ENCODE measurements at regions not wholly inside any gene's neighbourhood (a gene's known extent, or its start where the extent isn't known, plus 50 kb on each side); places are given as distances from the start of the nearest gene placed in this dataset.

DNA sequence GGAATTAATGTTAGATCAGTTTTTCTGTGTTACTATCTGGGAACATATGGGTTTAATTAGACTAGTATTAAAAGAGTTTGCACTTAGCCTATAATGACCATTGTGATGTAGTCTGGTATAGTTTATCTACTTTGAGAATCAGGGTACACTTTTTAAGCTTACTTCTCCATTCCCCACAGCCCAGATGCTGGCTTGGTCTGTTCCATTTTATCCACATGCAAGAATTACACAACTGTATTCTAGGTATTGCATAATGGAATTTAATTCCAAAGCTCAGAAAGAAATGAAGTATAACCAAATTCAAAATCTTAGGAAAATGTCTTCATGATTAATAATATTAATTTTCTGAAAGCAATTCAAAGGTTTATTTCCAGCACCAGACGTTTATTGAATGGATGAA lies 122.2 kb upstream of the PDGFD start:
- Histone ChIP-seq H3K4me3 (no peak overlapping the region), H3K27me3 (replicated peaks; ENCODE audit: insufficient read depth) (no peaks in the 10 kb centered on the region), H3K4me1 (ENCODE audit: control insufficient read depth in 1 of 2, low read depth in 2 of 2) (no peaks in the 10 kb centered on the region), H3K27ac (no peak overlapping the region), H3K9me3 (no peaks in the 10 kb centered on the region), H3K36me3 (no peaks in the 10 kb centered on the region)
- DNase-seq (ENCODE audit: low spot score) (no peak), ATAC-seq (ENCODE audit: insufficient number of reproducible peaks, low FRiP score, low read depth) (no peak)
- TF ChIP-seq, protein P1, sequence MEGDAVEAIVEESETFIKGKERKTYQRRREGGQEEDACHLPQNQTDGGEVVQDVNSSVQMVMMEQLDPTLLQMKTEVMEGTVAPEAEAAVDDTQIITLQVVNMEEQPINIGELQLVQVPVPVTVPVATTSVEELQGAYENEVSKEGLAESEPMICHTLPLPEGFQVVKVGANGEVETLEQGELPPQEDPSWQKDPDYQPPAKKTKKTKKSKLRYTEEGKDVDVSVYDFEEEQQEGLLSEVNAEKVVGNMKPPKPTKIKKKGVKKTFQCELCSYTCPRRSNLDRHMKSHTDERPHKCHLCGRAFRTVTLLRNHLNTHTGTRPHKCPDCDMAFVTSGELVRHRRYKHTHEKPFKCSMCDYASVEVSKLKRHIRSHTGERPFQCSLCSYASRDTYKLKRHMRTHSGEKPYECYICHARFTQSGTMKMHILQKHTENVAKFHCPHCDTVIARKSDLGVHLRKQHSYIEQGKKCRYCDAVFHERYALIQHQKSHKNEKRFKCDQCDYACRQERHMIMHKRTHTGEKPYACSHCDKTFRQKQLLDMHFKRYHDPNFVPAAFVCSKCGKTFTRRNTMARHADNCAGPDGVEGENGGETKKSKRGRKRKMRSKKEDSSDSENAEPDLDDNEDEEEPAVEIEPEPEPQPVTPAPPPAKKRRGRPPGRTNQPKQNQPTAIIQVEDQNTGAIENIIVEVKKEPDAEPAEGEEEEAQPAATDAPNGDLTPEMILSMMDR (IDR thresholded peaks at IDR 0.05), result no peak

DNA sequence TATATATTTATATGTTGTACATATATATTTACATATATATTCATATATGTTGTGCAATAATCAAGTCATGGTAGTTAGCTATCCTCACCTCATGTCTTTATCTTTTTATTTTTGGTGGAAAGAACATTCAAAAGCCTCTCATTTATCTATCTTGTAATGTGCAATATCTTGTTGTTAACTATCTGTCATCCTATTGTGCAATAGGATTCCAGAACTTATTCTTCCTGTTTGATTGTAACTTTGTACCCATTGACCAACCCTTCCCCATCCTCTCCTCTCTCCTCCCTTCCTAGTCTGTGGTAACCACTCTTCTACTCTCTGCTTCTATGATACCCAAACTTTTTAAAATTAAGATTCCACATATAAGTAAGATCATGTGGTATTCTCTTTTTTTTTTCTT lies 115.6 kb upstream of the PDGFD start:
- no peak for DNase-seq (ENCODE audit: low spot score)
- no peak for ATAC-seq (ENCODE audit: insufficient number of reproducible peaks, low FRiP score, low read depth)

DNA sequence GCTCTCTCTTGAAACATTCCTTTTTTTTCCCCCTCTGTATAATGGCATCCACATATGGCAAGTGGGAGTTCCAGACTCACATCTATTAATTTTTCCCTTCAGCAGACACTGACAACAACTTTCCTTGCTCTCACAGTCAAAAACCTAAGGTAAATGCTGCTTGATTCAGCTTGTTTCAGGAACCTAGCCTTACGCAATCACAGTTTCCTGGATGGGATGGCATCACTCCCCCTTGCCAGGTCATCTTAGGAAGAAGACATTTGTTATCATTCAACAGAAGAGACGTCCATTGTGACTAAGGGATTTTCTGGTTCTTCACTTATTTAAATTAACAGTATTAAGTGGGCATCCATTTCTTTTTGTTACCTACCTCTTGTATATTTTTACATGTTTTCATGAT lies 112.0 kb upstream of the PDGFD start:
- ATAC-seq (ENCODE audit: insufficient number of reproducible peaks, low FRiP score, low read depth) (no peak), DNase-seq (ENCODE audit: low spot score) (no peak)
- TF ChIP-seq, protein P1 (IDR thresholded peaks at IDR 0.05), result no peak
- Histone ChIP-seq H3K27me3 (replicated peaks; ENCODE audit: insufficient read depth) (no peaks in the 10 kb centered on the region), H3K9me3 (no peaks in the 10 kb centered on the region), H3K27ac (no peak overlapping the region), H3K4me1 (ENCODE audit: control insufficient read depth in 1 of 2, low read depth in 2 of 2) (no peaks in the 10 kb centered on the region), H3K4me3 (no peak overlapping the region), H3K36me3 (no peaks in the 10 kb centered on the region)

More for the DNA sequence above, 115.6 kb upstream of the PDGFD start:
- Histone ChIP-seq H3K36me3 (no peaks in the 10 kb centered on the region), H3K27me3 (replicated peaks; ENCODE audit: insufficient read depth) (no peaks in the 10 kb centered on the region), H3K27ac (no peak overlapping the region), H3K4me3 (no peak overlapping the region), H3K4me1 (ENCODE audit: control insufficient read depth in 1 of 2, low read depth in 2 of 2) (no peaks in the 10 kb centered on the region), H3K9me3 (no peaks in the 10 kb centered on the region)
- TF ChIP-seq, protein P1 (IDR thresholded peaks at IDR 0.05), result no peak

DNA sequence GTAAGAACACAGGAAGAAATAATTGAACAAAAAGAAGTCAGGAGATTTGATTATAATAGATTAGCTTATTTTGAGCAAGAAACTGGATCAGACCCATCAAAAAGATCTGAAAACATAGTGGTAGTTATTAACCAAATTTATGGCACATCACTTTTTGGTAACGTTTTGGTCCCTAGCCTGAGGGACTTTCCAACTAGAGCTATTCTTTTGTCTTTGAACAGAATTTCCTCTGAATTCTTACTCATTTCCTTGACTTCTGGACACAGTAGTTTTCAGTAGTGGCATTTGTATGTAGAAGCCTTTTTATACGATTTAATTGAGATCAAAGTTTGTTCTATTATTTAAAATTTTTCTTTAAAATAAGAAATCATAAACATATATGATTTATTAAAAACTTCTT lies 96.5 kb upstream of the PDGFD start:
- Histone ChIP-seq H3K4me1 (ENCODE audit: control insufficient read depth in 1 of 2, low read depth in 2 of 2) (peaks cover 0 to 15% of the 10 kb centered on the region in 2 donors), H3K27ac (no peak overlapping the region), H3K9me3 (no peaks in the 10 kb centered on the region), H3K27me3 (replicated peaks; ENCODE audit: insufficient read depth) (no peaks in the 10 kb centered on the region), H3K36me3 (no peaks in the 10 kb centered on the region), H3K4me3 (no peak overlapping the region)
- TF ChIP-seq, protein P1 (IDR thresholded peaks at IDR 0.05), result no peak
- ATAC-seq (ENCODE audit: insufficient number of reproducible peaks, low FRiP score, low read depth) (no peak), DNase-seq (ENCODE audit: low spot score) (no peak)

DNA sequence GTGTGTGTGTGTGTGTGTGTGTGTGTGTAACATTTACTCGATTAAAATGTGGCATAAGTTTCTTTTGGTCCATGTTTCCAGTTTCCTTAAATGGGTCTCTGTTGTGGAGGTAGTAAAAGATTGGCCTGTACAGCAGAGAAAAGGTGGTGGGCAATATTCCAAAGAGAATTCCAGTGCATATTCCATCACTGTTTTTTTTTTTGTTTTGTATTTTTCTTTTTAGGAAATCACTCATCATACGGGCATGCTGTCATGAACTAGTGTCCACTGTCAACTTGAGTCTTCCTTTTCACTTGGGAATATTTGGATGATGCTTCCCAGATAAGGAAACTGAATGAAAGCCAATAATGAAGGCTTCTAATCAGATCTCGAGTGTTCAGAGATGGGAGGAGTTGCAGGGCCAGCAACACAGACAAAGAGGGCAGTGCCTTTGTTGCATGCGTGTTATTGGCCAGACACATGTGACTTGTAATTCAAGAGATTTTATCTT lies 95.2 kb upstream of the PDGFD start:
- TF ChIP-seq, protein P1 (IDR thresholded peaks at IDR 0.05), result no peak
- DNase-seq (ENCODE audit: low spot score) (no peak), ATAC-seq (ENCODE audit: insufficient number of reproducible peaks, low FRiP score, low read depth) (no peak)
- H3K36me3 ChIP-seq, result no peaks in the 10 kb centered on the region
- peaks cover 0 to 15% of the 10 kb centered on the region in 2 donors for H3K4me1 ChIP-seq (ENCODE audit: control insufficient read depth in 1 of 2, low read depth in 2 of 2)
- H3K27me3 ChIP-seq (replicated peaks; ENCODE audit: insufficient read depth), result no peaks in the 10 kb centered on the region
- no peak overlapping the region for H3K27ac ChIP-seq
- H3K4me3 ChIP-seq, result no peak overlapping the region
- no peaks in the 10 kb centered on the region for H3K9me3 ChIP-seq
